ENCODE measurements at regions not wholly inside any gene's neighbourhood (a gene's known extent, or its start where the extent isn't known, plus 50 kb on each side); places are given as distances from the start of the nearest gene placed in this dataset.

- Histone ChIP-seq H3K4me1 (ENCODE audit: control insufficient read depth, insufficient read depth, low read length) (peaks cover 16% of the 10 kb centered on the region), H3K4me3 (ENCODE audit: low read length) (no peak overlapping the region), H3K27ac (ENCODE audit: low read length) (no peak overlapping the region), H3K36me3 (ENCODE audit: control insufficient read depth, insufficient read depth, low read length) (no peaks in the 10 kb centered on the region), H3K27me3 (ENCODE audit: control insufficient read depth, insufficient read depth, low read length) (peaks cover 39% of the 10 kb centered on the region), H3K9me3 (replicated peaks; ENCODE audit: control insufficient read depth, low read depth, low read length) (no peaks in the 10 kb centered on the region)
- no peak for DNase-seq
- WGBS (ENCODE audit: insufficient coverage), result 51% methylated on average over 10 of the region's 15 CpGs
Observed at GRCh38 chr17:74049167-74049966, 154.1 kb upstream of the RPL38 start.

- WGBS (ENCODE audit: insufficient coverage), result 34% methylated on average over 5 of the region's 10 CpGs
- no peak overlapping the region for H3K27ac ChIP-seq (ENCODE audit: low read length)
- H3K9me3 ChIP-seq (replicated peaks; ENCODE audit: control insufficient read depth, low read depth, low read length), result no peaks in the 10 kb centered on the region
- peaks cover 40% of the 10 kb centered on the region for H3K27me3 ChIP-seq (ENCODE audit: control insufficient read depth, insufficient read depth, low read length)
- peak; percentile 10 for DNase-seq
- no peaks in the 10 kb centered on the region for H3K36me3 ChIP-seq (ENCODE audit: control insufficient read depth, insufficient read depth, low read length)
- H3K4me3 ChIP-seq (ENCODE audit: low read length), result no peak overlapping the region
- peaks cover 16% of the 10 kb centered on the region for H3K4me1 ChIP-seq (ENCODE audit: control insufficient read depth, insufficient read depth, low read length)
Observed at GRCh38 chr17:74049967-74050458, 153.5 kb upstream of the RPL38 start.

- Histone ChIP-seq H3K9me3 (replicated peaks; ENCODE audit: control insufficient read depth, low read depth, low read length) (no peaks in the 10 kb centered on the region), H3K4me3 (ENCODE audit: low read length) (no peak overlapping the region), H3K27ac (ENCODE audit: low read length) (no peak overlapping the region), H3K27me3 (ENCODE audit: control insufficient read depth, insufficient read depth, low read length) (peaks cover 41% of the 10 kb centered on the region), H3K4me1 (ENCODE audit: control insufficient read depth, insufficient read depth, low read length) (peaks cover 16% of the 10 kb centered on the region), H3K36me3 (ENCODE audit: control insufficient read depth, insufficient read depth, low read length) (no peaks in the 10 kb centered on the region)
- no peak for DNase-seq
- WGBS (ENCODE audit: insufficient coverage), result 82% methylated on average over 4 of the region's 8 CpGs
Observed at GRCh38 chr17:74051348-74051747, 152.1 kb upstream of the RPL38 start.

GRCh38 chr17:74052993-74053711 lies 150.3 kb upstream of the RPL38 start:
- H3K4me1 ChIP-seq (ENCODE audit: control insufficient read depth, insufficient read depth, low read length), result peaks cover 16% of the 10 kb centered on the region
- no peaks in the 10 kb centered on the region for H3K9me3 ChIP-seq (replicated peaks; ENCODE audit: control insufficient read depth, low read depth, low read length)
- no peak for DNase-seq
- H3K4me3 ChIP-seq (ENCODE audit: low read length), result no peak overlapping the region
- no peak overlapping the region for H3K27ac ChIP-seq (ENCODE audit: low read length)
- peaks cover 49% of the 10 kb centered on the region for H3K27me3 ChIP-seq (ENCODE audit: control insufficient read depth, insufficient read depth, low read length)
- WGBS (ENCODE audit: insufficient coverage), result 44% methylated on average over 14 of the region's 21 CpGs
- H3K36me3 ChIP-seq (ENCODE audit: control insufficient read depth, insufficient read depth, low read length), result no peaks in the 10 kb centered on the region

- Histone ChIP-seq H3K27ac (ENCODE audit: low read length) (no peak overlapping the region), H3K4me1 (ENCODE audit: control insufficient read depth, insufficient read depth, low read length) (peaks cover 16% of the 10 kb centered on the region), H3K36me3 (ENCODE audit: control insufficient read depth, insufficient read depth, low read length) (no peaks in the 10 kb centered on the region), H3K27me3 (ENCODE audit: control insufficient read depth, insufficient read depth, low read length) (peaks cover 49% of the 10 kb centered on the region), H3K4me3 (ENCODE audit: low read length) (no peak overlapping the region), H3K9me3 (replicated peaks; ENCODE audit: control insufficient read depth, low read depth, low read length) (no peaks in the 10 kb centered on the region)
- WGBS (ENCODE audit: insufficient coverage), result 33% methylated on average over 4 of the region's 8 CpGs
- DNase-seq, result no peak
Observed at GRCh38 chr17:74053712-74054078, 149.8 kb upstream of the RPL38 start.

GRCh38 chr17:74054249-74054648 lies 149.2 kb upstream of the RPL38 start:
- no peak for DNase-seq
- peaks cover 11% of the 10 kb centered on the region for H3K4me1 ChIP-seq (ENCODE audit: control insufficient read depth, insufficient read depth, low read length)
- 89% methylated on average over 1 of the region's 4 CpGs for WGBS (ENCODE audit: insufficient coverage)
- peaks cover 45% of the 10 kb centered on the region for H3K27me3 ChIP-seq (ENCODE audit: control insufficient read depth, insufficient read depth, low read length)
- H3K4me3 ChIP-seq (ENCODE audit: low read length), result no peak overlapping the region
- H3K9me3 ChIP-seq (replicated peaks; ENCODE audit: control insufficient read depth, low read depth, low read length), result no peaks in the 10 kb centered on the region
- no peak overlapping the region for H3K27ac ChIP-seq (ENCODE audit: low read length)
- no peaks in the 10 kb centered on the region for H3K36me3 ChIP-seq (ENCODE audit: control insufficient read depth, insufficient read depth, low read length)

- no peak overlapping the region for H3K27ac ChIP-seq (ENCODE audit: low read length)
- no peaks in the 10 kb centered on the region for H3K9me3 ChIP-seq (replicated peaks; ENCODE audit: control insufficient read depth, low read depth, low read length)
- H3K4me3 ChIP-seq (ENCODE audit: low read length), result no peak overlapping the region
- no peaks in the 10 kb centered on the region for H3K36me3 ChIP-seq (ENCODE audit: control insufficient read depth, insufficient read depth, low read length)
- DNase-seq, result no peak
- H3K4me1 ChIP-seq (ENCODE audit: control insufficient read depth, insufficient read depth, low read length), result no peaks in the 10 kb centered on the region
- 66% methylated on average over 8 of the region's 11 CpGs for WGBS (ENCODE audit: insufficient coverage)
- peaks cover 33% of the 10 kb centered on the region for H3K27me3 ChIP-seq (ENCODE audit: control insufficient read depth, insufficient read depth, low read length)
Observed at GRCh38 chr17:74055508-74056160, 147.8 kb upstream of the RPL38 start.

- Histone ChIP-seq H3K4me1 (ENCODE audit: control insufficient read depth, insufficient read depth, low read length) (no peaks in the 10 kb centered on the region), H3K9me3 (replicated peaks; ENCODE audit: control insufficient read depth, low read depth, low read length) (no peaks in the 10 kb centered on the region), H3K36me3 (ENCODE audit: control insufficient read depth, insufficient read depth, low read length) (no peaks in the 10 kb centered on the region), H3K27ac (ENCODE audit: low read length) (no peak overlapping the region), H3K27me3 (ENCODE audit: control insufficient read depth, insufficient read depth, low read length) (peaks cover 13% of the 10 kb centered on the region), H3K4me3 (ENCODE audit: low read length) (no peak overlapping the region)
- DNase-seq, result no peak
- WGBS (ENCODE audit: insufficient coverage), result 67% methylated on average over 1 of the region's 4 CpGs
Observed at GRCh38 chr17:74059479-74060240, 143.8 kb upstream of the RPL38 start.

GRCh38 chr17:74061758-74062157 lies 141.7 kb upstream of the RPL38 start:
- DNase-seq, result no peak
- 100% methylated on average over 1 of the region's 5 CpGs for WGBS (ENCODE audit: insufficient coverage)
- Histone ChIP-seq H3K4me3 (ENCODE audit: low read length) (no peak overlapping the region), H3K27me3 (ENCODE audit: control insufficient read depth, insufficient read depth, low read length) (peaks cover 13% of the 10 kb centered on the region), H3K9me3 (replicated peaks; ENCODE audit: control insufficient read depth, low read depth, low read length) (no peaks in the 10 kb centered on the region), H3K36me3 (ENCODE audit: control insufficient read depth, insufficient read depth, low read length) (no peaks in the 10 kb centered on the region), H3K4me1 (ENCODE audit: control insufficient read depth, insufficient read depth, low read length) (peaks cover 4% of the 10 kb centered on the region), H3K27ac (ENCODE audit: low read length) (no peak overlapping the region)

Data from muscle of leg (tissue), 3 donors.